GM12878 (cell line): ENCODE measurements at regions not wholly inside any gene's neighbourhood (a gene's known extent, or its start where the extent isn't known, plus 50 kb on each side); places are given as distances from the start of the nearest gene placed in this dataset.

ENCODE experiments used
- ATAC-seq: fragments of 200-7000 bp; cut with Tn5 transposase; 3 replicates; pipeline ENCODE4 v1.9.1; 2020; ENCODE audit warnings: mild to moderate bottlenecking, moderate library complexity
- BruUV-seq: library from RNA; stranded (reverse); fragments of 400-500 nt; replicated peaks from 2 replicates; lab custom pipeline; 2021; lab: Mats Ljungman, UMichigan
- CTCF ChIA-PET: fragments of 300-600 bp; sonication (Branson Sonifier 250); formaldehyde crosslinking; extraction: SDS; loops from one replicate; lab custom pipeline; 2021; ENCODE audit warnings: inconsistent platforms; lab: Yijun Ruan, JAX
- POLR2A ChIA-PET: fragments of 350-600 bp; formaldehyde crosslinking; extraction: SDS; loops from one replicate; lab custom pipeline; 2021; ENCODE audit warnings: inconsistent platforms; lab: Charles Lee
- RAD21 ChIA-PET: fragments of 300-600 bp; sonication (Branson Sonifier 250); formaldehyde crosslinking; loops from one replicate; lab custom pipeline; 2023; ENCODE audit warnings: antibody characterized with exemption; ENCODE audit not compliant: unreplicated experiment; lab: Charles Lee
- SMC1A ChIA-PET: fragments of 300-600 bp; sonication (Branson Sonifier 250); formaldehyde crosslinking; loops from one replicate; lab custom pipeline; 2023; ENCODE audit not compliant: unreplicated experiment, uncharacterized antibody; lab: Charles Lee
- DNase-seq: peaks from one replicate; pipeline ENCODE4 v3.0.0-alpha.2; 2011; ENCODE audit warnings: low read depth, low spot score
- FAIRE-seq: peaks from 3 replicates; lab custom pipeline; 2011; peaks lifted over from hg19 to GRCh38; lab: Jason Lieb, UNC
- H2AFZ ChIP-seq: 2 replicates; pipeline ENCODE4 v1.6.0; 2011; ENCODE audit warnings: low read depth, low read length, control low read depth; ENCODE audit not compliant: control insufficient read depth
- H3K27ac ChIP-seq: 2 replicates; pipeline ENCODE4 v1.5.1; 2011; ENCODE audit warnings: control low read depth; ENCODE audit not compliant: control insufficient read depth, insufficient read depth
- H3K27me3 ChIP-seq, 2 experiments: replicated peaks in 1 of 2; 2 replicates each; pipeline versions ENCODE4 v1.6.0 to v1.6.1; 2011; ENCODE audit warnings: low read length in 1 of 2; ENCODE audit not compliant: control insufficient read depth in 2 of 2, insufficient read depth in 2 of 2
- H3K36me3 ChIP-seq, 2 experiments: 2 replicates each; pipeline ENCODE4 v1.5.1; 2011; ENCODE audit warnings: low read length in 1 of 2; ENCODE audit not compliant: control insufficient read depth in 2 of 2, insufficient read depth in 2 of 2
- H3K4me1 ChIP-seq: 2 replicates; pipeline ENCODE4 v1.6.1; 2011; ENCODE audit warnings: mild to moderate bottlenecking, low read length, moderate library complexity, mixed read lengths; ENCODE audit not compliant: control insufficient read depth, insufficient read depth
- H3K4me2 ChIP-seq: 2 replicates; pipeline ENCODE4 v1.6.0; 2011; ENCODE audit warnings: control low read depth; ENCODE audit not compliant: control insufficient read depth, insufficient read depth
- H3K4me3 ChIP-seq: fragments of 200-600 bp; sonication (generic); 2 replicates; pipeline ENCODE4 v1.5.1; 2016
- H3K79me2 ChIP-seq: 2 replicates; pipeline ENCODE4 v1.6.0; 2011; ENCODE audit warnings: low read length; ENCODE audit not compliant: control insufficient read depth, insufficient read depth
- H3K9ac ChIP-seq: 2 replicates; pipeline ENCODE4 v1.8.0; 2011; ENCODE audit warnings: low read length, control low read depth, mixed read lengths; ENCODE audit not compliant: control insufficient read depth, insufficient read depth
- H3K9me3 ChIP-seq: replicated peaks from 3 replicates; pipeline ENCODE4 v1.5.1; 2011; ENCODE audit warnings: mild to moderate bottlenecking, low read length; ENCODE audit not compliant: control insufficient read depth, insufficient read depth
- H4K20me1 ChIP-seq: 2 replicates; pipeline ENCODE4 v1.6.0; 2011; ENCODE audit not compliant: control insufficient read depth, insufficient read depth
- BCL3 ChIP-seq: IDR thresholded peaks from 2 replicates; pipeline ENCODE4 v1.6.1; 2011; ENCODE audit warnings: borderline replicate concordance, low read depth, mild to moderate bottlenecking, moderate library complexity, low read length; ENCODE audit not compliant: insufficient read depth, poor library complexity, severe bottlenecking
- CBX3 ChIP-seq: fragments of 200-600 bp; sonication (generic); IDR thresholded peaks from 2 replicates; pipeline ENCODE4 v1.6.1; 2016; ENCODE audit warnings: low read depth, borderline replicate concordance
- CREB1 ChIP-seq: IDR thresholded peaks from 2 replicates; pipeline ENCODE4 v1.6.1; 2012; ENCODE audit warnings: low read depth, mild to moderate bottlenecking, inconsistent platforms
- EZH2 ChIP-seq: IDR thresholded peaks from 2 replicates; pipeline ENCODE4 v1.6.1; 2012; ENCODE audit warnings: low read depth, mild to moderate bottlenecking, control low read depth, inconsistent platforms, low read length, borderline replicate concordance; ENCODE audit not compliant: control insufficient read depth
- FOXK2 ChIP-seq: fragments of 450-650 bp; IDR thresholded peaks from 2 replicates; pipeline ENCODE4 v1.6.1; 2017; ENCODE audit warnings: mild to moderate bottlenecking, moderate library complexity
- HDAC2 ChIP-seq: fragments of 200-600 bp; sonication (generic); IDR thresholded peaks from 2 replicates; pipeline ENCODE4 v1.6.1; 2017
- JUNB ChIP-seq: IDR thresholded peaks from 2 replicates; pipeline ENCODE4 v1.6.1; 2016; ENCODE audit warnings: antibody characterized with exemption, mild to moderate bottlenecking
- LARP7 ChIP-seq: fragments of 450-650 bp; IDR thresholded peaks from 2 replicates; pipeline ENCODE4 v1.6.1; 2017; ENCODE audit warnings: mild to moderate bottlenecking
- NR2F1 ChIP-seq: fragments of 450-650 bp; conservative IDR thresholded peaks from 2 replicates; pipeline ENCODE4 v1.6.1; 2017; ENCODE audit warnings: mild to moderate bottlenecking
- PRDM15 ChIP-seq: fragments of 450-650 bp; formaldehyde crosslinking; IDR thresholded peaks from 2 replicates; pipeline ENCODE4 v1.4.0; 2020; ENCODE audit warnings: mild to moderate bottlenecking, moderate library complexity
- SIX5 ChIP-seq: IDR thresholded peaks from 2 replicates; pipeline ENCODE4 v1.6.1; 2011; ENCODE audit warnings: mild to moderate bottlenecking, low read depth, low read length, moderate library complexity; ENCODE audit not compliant: severe bottlenecking
- SUPT20H ChIP-seq: IDR thresholded peaks from 2 replicates; pipeline ENCODE4 v1.6.1; 2011; ENCODE audit warnings: low read depth, mild to moderate bottlenecking, low read length, moderate library complexity, borderline replicate concordance; ENCODE audit not compliant: control insufficient read depth
- TAF1 ChIP-seq: IDR thresholded peaks from 2 replicates; pipeline ENCODE4 v1.6.1; 2011; ENCODE audit warnings: mild to moderate bottlenecking, low read depth, low read length, borderline replicate concordance
- YBX1 ChIP-seq: fragments of 450-650 bp; IDR thresholded peaks from 2 replicates; pipeline ENCODE4 v1.6.1; 2016; ENCODE audit warnings: antibody characterized with exemption
- ZNF592 ChIP-seq: fragments of 450-650 bp; IDR thresholded peaks from 2 replicates; pipeline ENCODE4 v1.6.1; 2017; ENCODE audit warnings: mild to moderate bottlenecking, moderate library complexity
- ZNF622 ChIP-seq: fragments of 450-650 bp; IDR thresholded peaks from 2 replicates; pipeline ENCODE4 v1.6.1; 2017; ENCODE audit warnings: mild to moderate bottlenecking, inconsistent platforms
- WGBS: methylation state at CpG from one replicate; pipeline ENCODE4 v1.1.6; 2016; ENCODE audit warnings: low lambda C conversion rate; ENCODE audit not compliant: insufficient replicate concordance, insufficient coverage; ENCODE audit errors: missing lambda C conversion rate; 5-methylcytosine and 5-hydroxymethylcytosine counted together
- in situ Hi-C: fragments of 300-500 bp; cut with MboI; formaldehyde crosslinking; loops from 9 replicates; pipeline ENCODE4 v1.14.3; 2018; ENCODE audit warnings: mixed read lengths
- intact Hi-C: fragments of 100-400 bp; cut with micrococcal nuclease; formaldehyde crosslinking; loops from one replicate; pipeline ENCODE4 v1.14.2; 2022; ENCODE audit not compliant: unreplicated experiment

GRCh38 chr13:106041445-106041844, 494.0 kb downstream of the EFNB2 start:
- POLR2A ChIA-PET, result no interaction called here
- Histone ChIP-seq H3K9me3 (no peaks in the 10 kb centered on the region), H3K4me1 (no peaks in the 10 kb centered on the region), H3K79me2 (no peaks in the 10 kb centered on the region), H3K4me2 (no peak overlapping the region), H3K4me3 (no peak overlapping the region), H3K27ac (no peak overlapping the region), H3K9ac (no peak overlapping the region), H2AFZ (no peak overlapping the region), H4K20me1 (no peaks in the 10 kb centered on the region), H3K27me3 (no peaks in the 10 kb centered on the region), H3K36me3 (no peaks in the 10 kb centered on the region)
- SMC1A ChIA-PET, result no interaction called here
- FAIRE-seq, result no peak
- RAD21 ChIA-PET, result no interaction called here
- CTCF ChIA-PET, result no interaction called here
- ATAC-seq, result no peak
- DNase-seq, result no peak
- in situ Hi-C loops, result no loop called here
- BruUV-seq, result no TSS peak
- WGBS, result 25% methylated on average over 3 of the region's 3 CpGs
- intact Hi-C loops, result no loop called here
- TF ChIP-seq PRDM15 (CRISPR knock-in tag) (no peak), CREB1 (no peak), LARP7 (no peak), BCL3 (no peak), JUNB (no peak), EZH2 (no peak), FOXK2 (no peak), YBX1 (no peak), CBX3 (no peak), ZNF622 (no peak), TAF1 (no peak), NR2F1 (no peak), ZNF592 (no peak), HDAC2 (no peak), SUPT20H (no peak), SIX5 (no peak)
